Urinary bladder (tissue), 3 donors: ENCODE measurements at regions not wholly inside any gene's neighbourhood (a gene's known extent, or its start where the extent isn't known, plus 50 kb on each side); places are given as distances from the start of the nearest gene placed in this dataset.
"Not testable (repeated sequence)": the region's sequence is repeated elsewhere in the genome, so short reads cannot be mapped to it uniquely, and the experiment has no call there.

Experiments
- DNase-seq: peaks from one replicate; pipeline ENCODE4 v3.0.0-alpha.2; 2015; ENCODE audit errors: extremely low spot score
- H3K27ac ChIP-seq: one replicate; pipeline ENCODE4 v1.5.1; 2013; ENCODE audit warnings: low read depth, mild to moderate bottlenecking, moderate library complexity
- H3K36me3 ChIP-seq: one replicate; pipeline ENCODE4 v1.6.1; 2013; ENCODE audit warnings: mild to moderate bottlenecking, moderate library complexity; ENCODE audit not compliant: insufficient read depth
- H3K4me1 ChIP-seq: one replicate; pipeline ENCODE4 v1.6.1; 2013; ENCODE audit warnings: mild to moderate bottlenecking, moderate library complexity; ENCODE audit not compliant: insufficient read depth
- H3K4me3 ChIP-seq: one replicate; pipeline ENCODE4 v1.5.1; 2013; ENCODE audit warnings: low read depth, low read length
- WGBS: extraction: QIAGEN DNeasy Blood & Tissue Kit; methylation state at CpG from one replicate; pipeline ENCODE4 v1.1.7; 2013; 5-methylcytosine and 5-hydroxymethylcytosine counted together
- donor health status: healthy with polysubstance abuse.
- donor health status: healthy.

DNA sequence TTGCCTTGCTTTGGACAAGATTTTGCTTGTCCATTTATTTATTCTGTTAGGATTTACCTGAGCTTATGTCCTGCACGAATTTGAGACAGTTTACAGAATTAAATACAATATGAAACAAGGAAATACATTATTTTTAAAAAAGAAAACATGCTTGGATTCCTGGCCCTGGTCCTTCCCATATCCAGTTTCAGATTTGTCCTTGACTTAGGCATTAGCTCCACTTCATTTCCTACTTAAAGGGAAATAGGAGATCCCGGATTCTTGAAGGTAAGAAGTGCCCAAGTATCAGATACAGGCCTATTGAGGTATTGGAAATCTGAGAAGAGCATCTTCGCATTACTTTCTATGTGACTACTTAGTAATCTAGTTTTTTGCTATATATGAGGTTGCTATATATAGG, 672.0 kb downstream of the SI start:
- no peak overlapping the region for H3K27ac ChIP-seq
- H3K4me3 ChIP-seq, result no peak overlapping the region
- 76% methylated on average over 3 of the region's 3 CpGs for WGBS
- no peak for DNase-seq
- no peaks in the 10 kb centered on the region for H3K4me1 ChIP-seq
- no peaks in the 10 kb centered on the region for H3K36me3 ChIP-seq

DNA sequence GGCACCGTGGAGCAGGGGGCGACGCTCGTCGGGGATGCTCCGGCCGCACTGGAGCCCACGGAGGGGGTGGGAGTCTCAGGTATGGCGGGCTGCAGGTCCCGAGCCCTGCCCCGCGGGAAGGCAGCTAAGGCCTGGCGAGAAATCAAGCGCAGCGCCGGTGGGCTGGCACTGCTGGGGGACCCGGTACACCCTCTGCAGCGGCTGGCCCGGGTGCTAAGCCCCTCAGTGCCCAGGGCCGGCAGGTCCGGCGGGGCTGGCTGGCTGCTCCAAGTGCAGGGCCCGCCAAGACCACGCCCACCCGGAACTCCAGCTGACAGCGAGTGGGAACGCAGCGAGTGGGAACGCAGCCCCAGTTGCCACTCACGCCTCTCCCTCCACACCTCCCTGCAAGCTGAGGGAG, 676.4 kb downstream of the SI start:
- 91% methylated on average over 30 of the region's 30 CpGs for WGBS
- DNase-seq, result no peak
- Histone ChIP-seq H3K4me1 (no peaks in the 10 kb centered on the region), H3K36me3 (no peaks in the 10 kb centered on the region), H3K4me3 (no peak overlapping the region), H3K27ac (no peak overlapping the region)

GRCh38 chr3:164401440-164401839, 676.9 kb downstream of the SI start:
- not testable (repeated sequence) for H3K4me1 ChIP-seq, H3K27ac ChIP-seq, H3K4me3 ChIP-seq, DNase-seq, H3K36me3 ChIP-seq
- WGBS, result 80% methylated on average over 7 of the region's 7 CpGs

GRCh38 chr3:164397462-164397861, 680.8 kb downstream of the SI start:
- no peaks in the 10 kb centered on the region for H3K4me1 ChIP-seq
- no peak overlapping the region for H3K27ac ChIP-seq
- no peaks in the 10 kb centered on the region for H3K36me3 ChIP-seq
- H3K4me3 ChIP-seq, result no peak overlapping the region
- DNase-seq, result no peak

GRCh38 chr3:164393171-164393570, 685.1 kb downstream of the SI start:
- Histone ChIP-seq H3K36me3 (no peaks in the 10 kb centered on the region), H3K4me1 (no peaks in the 10 kb centered on the region), H3K4me3 (no peak overlapping the region), H3K27ac (no peak overlapping the region)
- WGBS, result 59% methylated on average over 1 of the region's 1 CpG
- no peak for DNase-seq

GRCh38 chr3:164390046-164390445, 688.2 kb downstream of the SI start:
- no peak for DNase-seq
- Histone ChIP-seq H3K4me3 (no peak overlapping the region), H3K36me3 (no peaks in the 10 kb centered on the region), H3K27ac (no peak overlapping the region), H3K4me1 (no peaks in the 10 kb centered on the region)

DNA sequence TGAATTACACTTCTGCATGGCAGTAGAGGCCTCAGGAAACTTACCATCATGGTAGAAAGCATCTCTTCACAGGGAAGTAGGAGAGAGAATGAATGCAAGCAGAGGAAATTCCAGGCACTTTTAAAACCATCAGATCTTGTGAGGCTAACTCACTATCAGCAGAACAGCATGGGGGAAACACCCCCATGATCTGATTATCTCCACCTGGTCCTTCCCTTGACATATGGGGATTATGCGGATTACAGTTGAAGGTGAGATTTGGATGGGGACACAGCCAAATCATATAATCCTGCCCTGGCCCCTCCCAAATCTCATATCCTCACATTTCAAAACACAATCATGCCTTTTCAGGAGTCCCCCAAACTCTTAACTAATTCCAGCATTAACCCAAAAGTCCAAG, 691.1 kb downstream of the SI start:
- H3K36me3 ChIP-seq, result no peaks in the 10 kb centered on the region
- DNase-seq, result no peak
- no peak overlapping the region for H3K4me3 ChIP-seq
- no peak overlapping the region for H3K27ac ChIP-seq
- WGBS, result 98% methylated on average over 1 of the region's 1 CpG
- H3K4me1 ChIP-seq, result no peaks in the 10 kb centered on the region

DNA sequence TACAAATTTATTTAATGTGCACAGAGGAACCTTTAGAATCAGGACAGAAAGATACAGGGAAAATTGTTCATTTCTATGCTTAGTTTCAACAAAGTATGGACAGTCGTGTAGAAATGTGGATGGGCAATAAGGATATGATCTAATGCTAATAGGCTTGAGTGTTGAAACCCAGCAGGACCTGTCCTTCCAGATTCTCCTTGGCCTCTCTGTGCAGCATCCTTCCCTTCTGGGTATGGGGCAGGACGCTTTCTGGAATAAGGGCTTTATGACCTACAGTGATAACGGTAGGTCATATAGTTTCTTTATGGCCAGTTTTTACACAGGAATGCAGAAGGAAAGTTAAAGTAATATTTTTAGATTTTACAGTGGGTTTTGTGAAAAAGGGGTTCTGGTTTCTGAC, 698.1 kb downstream of the SI start:
- Histone ChIP-seq H3K36me3 (no peaks in the 10 kb centered on the region), H3K27ac (no peak overlapping the region), H3K4me1 (no peaks in the 10 kb centered on the region), H3K4me3 (no peak overlapping the region)
- 89% methylated on average over 3 of the region's 3 CpGs for WGBS
- no peak for DNase-seq

GRCh38 chr3:164377466-164377865, 700.8 kb downstream of the SI start:
- H3K4me1 ChIP-seq, result no peaks in the 10 kb centered on the region
- no peaks in the 10 kb centered on the region for H3K36me3 ChIP-seq
- no peak overlapping the region for H3K4me3 ChIP-seq
- H3K27ac ChIP-seq, result no peak overlapping the region
- DNase-seq, result no peak
- 63% methylated on average over 2 of the region's 2 CpGs for WGBS

DNA sequence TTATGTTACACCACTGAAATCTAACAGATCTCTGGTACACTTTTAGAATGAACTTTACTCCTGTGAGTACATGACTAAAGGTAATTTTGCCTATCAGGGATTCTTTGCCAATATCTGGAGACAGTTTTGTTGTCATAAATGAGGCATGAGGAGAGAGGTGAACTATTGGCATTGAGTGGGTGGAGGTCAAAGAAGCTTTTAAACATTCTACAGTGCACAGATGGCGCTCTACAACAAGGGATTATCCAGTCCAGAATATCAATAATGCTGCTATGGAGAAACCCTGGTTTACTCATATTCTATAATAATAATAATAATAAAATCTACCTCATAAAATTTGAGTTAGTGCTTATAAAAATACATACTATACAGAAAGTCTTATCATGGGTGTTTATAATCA, 702.3 kb downstream of the SI start:
- Histone ChIP-seq H3K27ac (no peak overlapping the region), H3K4me1 (no peaks in the 10 kb centered on the region), H3K4me3 (no peak overlapping the region), H3K36me3 (no peaks in the 10 kb centered on the region)
- 84% methylated on average over 1 of the region's 1 CpG for WGBS
- no peak for DNase-seq

GRCh38 chr3:164375538-164375937, 702.8 kb downstream of the SI start:
- Histone ChIP-seq H3K36me3 (no peaks in the 10 kb centered on the region), H3K4me3 (no peak overlapping the region), H3K27ac (no peak overlapping the region), H3K4me1 (no peaks in the 10 kb centered on the region)
- 85% methylated on average over 1 of the region's 1 CpG for WGBS
- no peak for DNase-seq

GRCh38 chr3:164371681-164372080, 706.6 kb downstream of the SI start:
- Histone ChIP-seq H3K4me3 (no peak overlapping the region), H3K4me1 (no peaks in the 10 kb centered on the region), H3K27ac (no peak overlapping the region), H3K36me3 (no peaks in the 10 kb centered on the region)
- WGBS, result 89% methylated on average over 2 of the region's 2 CpGs
- no peak for DNase-seq

DNA sequence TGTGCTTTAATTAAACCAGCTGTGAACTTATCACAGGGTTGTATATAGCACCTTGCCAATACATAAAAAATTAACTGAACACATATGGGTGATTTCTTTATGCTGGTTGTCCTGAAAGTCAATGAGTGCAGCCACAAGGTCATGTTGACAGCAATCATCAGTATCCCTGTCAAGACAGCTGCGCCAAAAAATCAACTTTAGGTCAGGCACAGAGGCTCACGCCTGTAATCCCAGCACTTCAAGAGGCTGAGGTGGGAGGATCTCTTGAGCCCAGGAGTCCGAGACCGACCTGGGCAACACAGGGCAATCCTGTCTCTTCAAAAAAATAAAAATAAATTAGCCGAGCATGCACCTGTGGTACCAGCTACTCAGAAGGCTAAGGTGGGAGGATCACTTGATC, 707.3 kb downstream of the SI start:
- no peaks in the 10 kb centered on the region for H3K4me1 ChIP-seq
- H3K27ac ChIP-seq, result no peak overlapping the region
- no peak overlapping the region for H3K4me3 ChIP-seq
- H3K36me3 ChIP-seq, result no peaks in the 10 kb centered on the region
- 80% methylated on average over 5 of the region's 5 CpGs for WGBS
- DNase-seq, result no peak

DNA sequence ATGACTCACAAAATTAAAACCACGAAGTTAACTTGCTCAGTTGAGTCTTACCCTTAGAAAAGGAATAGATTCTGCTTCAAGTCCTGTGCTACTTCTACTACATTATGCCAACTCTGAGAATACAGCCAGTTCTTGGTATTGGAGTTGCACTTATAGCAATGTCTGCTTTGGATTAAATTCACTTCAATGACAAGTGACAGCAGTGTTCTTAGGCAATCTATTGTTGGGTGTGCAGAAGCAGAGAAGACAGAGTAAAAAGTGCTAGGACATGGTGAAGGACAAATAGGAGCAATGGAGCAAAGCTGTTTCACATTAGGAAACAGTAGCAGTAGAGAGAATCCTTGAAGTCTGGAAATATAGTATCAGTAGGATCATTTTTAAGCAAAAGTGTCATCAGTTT, 713.1 kb downstream of the SI start:
- Histone ChIP-seq H3K4me1 (no peaks in the 10 kb centered on the region), H3K4me3 (no peak overlapping the region), H3K27ac (no peak overlapping the region), H3K36me3 (no peaks in the 10 kb centered on the region)
- DNase-seq, result no peak
- WGBS, result 55% methylated on average over 1 of the region's 1 CpG

DNA sequence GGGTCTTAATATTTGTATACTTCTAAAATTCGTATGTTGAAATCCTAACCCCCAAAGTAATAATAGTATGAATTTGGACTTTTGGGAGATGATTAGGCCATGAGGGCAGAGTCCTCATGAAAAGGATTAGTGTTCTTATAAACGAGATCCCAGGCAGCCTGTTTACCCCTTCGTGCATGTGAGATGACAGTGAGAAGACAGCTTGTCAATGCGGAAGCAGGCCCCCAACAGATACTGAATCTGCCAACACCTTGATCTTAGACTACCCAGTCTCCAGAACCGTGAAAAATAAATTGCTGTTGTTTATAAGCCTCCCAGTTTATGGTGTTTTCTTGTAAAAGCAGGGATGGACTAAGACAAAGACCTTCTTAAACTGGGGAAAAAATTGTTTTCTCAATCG, 714.2 kb downstream of the SI start:
- WGBS, result 54% methylated on average over 6 of the region's 6 CpGs

More for the DNA sequence above, 714.2 kb downstream of the SI start:
- no peak overlapping the region for H3K27ac ChIP-seq
- no peak overlapping the region for H3K4me3 ChIP-seq
- no peak for DNase-seq
- H3K4me1 ChIP-seq, result no peaks in the 10 kb centered on the region
- H3K36me3 ChIP-seq, result no peaks in the 10 kb centered on the region
